HTR-8/SVneo (cell line): ENCODE measurements at regions not wholly inside any gene's neighbourhood (a gene's known extent, or its start where the extent isn't known, plus 50 kb on each side); places are given as distances from the start of the nearest gene placed in this dataset.
A peak's percentile ranks its signal among the peaks of the same experiment; 100 is the strongest.

Experiments
- DNase-seq: peaks from one replicate; pipeline ENCODE4 v3.0.0; 2011; ENCODE audit warnings: low spot score, mixed read lengths; ENCODE audit not compliant: insufficient read length
- FAIRE-seq: peaks from 2 replicates; lab custom pipeline; 2011; peaks lifted over from hg19 to GRCh38; lab: Jason Lieb, UNC

GRCh38 chr6:6704103-6705060, 115.9 kb downstream of the LY86 start:
- FAIRE-seq = no peak
- DNase-seq = no peak

GRCh38 chr6:6705061-6705425, 116.5 kb downstream of the LY86 start:
- FAIRE-seq (no peak), DNase-seq (no peak)

DNA sequence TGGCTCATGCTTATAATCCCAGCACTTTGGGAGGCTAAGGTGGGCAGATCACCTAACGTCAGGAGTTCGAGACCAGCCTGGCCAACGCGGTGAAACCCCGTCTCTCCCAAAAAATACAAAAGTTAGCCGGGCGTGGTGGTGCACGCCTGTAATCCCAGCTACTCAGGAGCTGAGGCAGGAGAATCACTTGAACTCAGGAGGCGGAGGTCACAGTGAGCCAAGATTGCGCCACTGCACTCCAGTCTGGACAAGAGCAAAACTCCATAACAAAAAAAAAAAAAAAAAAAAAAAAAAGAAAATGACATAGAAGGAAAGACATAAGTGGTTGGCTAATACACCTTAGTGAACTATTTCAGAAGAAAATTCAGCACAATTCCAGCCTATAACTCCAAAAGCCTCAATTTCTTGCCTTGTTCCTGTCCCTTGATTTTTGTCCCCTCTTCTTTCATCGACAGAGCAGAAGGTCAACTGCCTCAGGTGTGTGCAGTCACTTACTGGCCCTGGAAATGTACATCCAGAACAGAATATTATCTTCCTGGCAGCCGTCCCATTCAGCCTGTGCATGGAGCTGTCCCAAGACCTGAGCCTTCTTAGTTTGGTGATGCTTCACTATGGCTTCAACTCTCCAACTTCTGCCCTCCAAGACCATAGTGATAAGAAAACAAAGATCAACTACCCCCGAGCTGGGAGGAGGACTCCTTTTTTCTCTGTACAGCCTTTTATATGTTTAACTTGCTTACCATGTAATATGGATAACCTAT, 117.6 kb downstream of the LY86 start:
- FAIRE-seq = no peak
- DNase-seq = no peak

- DNase-seq = no peak
- FAIRE-seq = no peak
Observed at GRCh38 chr6:6707143-6707542, 118.6 kb downstream of the LY86 start.

- DNase-seq (no peak), FAIRE-seq (no peak)
Observed at GRCh38 chr6:6709106-6709505, 120.6 kb downstream of the LY86 start.

DNA sequence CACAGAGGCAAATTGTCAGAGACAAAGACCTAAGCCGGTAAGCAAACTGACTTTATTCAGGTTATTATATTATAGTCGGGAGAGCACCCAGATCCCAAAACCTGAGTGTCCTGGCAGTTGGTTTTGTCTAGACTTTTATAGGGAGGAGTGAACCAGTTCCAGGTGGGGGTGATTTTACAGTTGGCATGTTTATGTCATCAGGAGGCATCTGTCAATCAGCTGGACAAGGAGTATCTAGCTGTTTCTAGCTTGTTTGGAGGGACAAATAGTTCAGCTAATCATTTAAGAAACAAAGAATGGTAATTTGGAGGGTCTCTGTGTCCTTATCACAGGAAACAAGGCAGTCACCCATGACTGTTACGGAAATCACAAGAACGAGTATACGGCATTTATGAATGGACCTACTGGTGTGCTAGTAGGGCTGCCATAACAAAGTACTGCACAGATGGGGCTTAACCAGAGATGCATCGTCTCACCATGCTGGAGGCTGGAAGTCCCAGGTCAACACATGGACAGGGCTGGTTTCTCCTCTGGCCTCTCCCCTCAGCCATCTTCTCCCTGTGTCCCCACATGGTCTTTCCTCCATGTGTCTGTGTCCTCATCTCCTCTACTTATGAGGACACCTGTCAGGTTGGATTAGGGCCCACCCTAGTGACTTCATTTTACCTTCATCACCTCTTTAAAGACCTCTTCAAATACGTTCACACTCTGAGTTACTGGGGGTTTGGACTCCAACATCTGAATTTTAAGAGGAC, 122.7 kb downstream of the LY86 start:
- FAIRE-seq = no peak
- DNase-seq = no peak

- FAIRE-seq (peak; percentile 73), DNase-seq (no peak)
Observed at GRCh38 chr6:6711832-6712448, 123.4 kb downstream of the LY86 start.

DNA sequence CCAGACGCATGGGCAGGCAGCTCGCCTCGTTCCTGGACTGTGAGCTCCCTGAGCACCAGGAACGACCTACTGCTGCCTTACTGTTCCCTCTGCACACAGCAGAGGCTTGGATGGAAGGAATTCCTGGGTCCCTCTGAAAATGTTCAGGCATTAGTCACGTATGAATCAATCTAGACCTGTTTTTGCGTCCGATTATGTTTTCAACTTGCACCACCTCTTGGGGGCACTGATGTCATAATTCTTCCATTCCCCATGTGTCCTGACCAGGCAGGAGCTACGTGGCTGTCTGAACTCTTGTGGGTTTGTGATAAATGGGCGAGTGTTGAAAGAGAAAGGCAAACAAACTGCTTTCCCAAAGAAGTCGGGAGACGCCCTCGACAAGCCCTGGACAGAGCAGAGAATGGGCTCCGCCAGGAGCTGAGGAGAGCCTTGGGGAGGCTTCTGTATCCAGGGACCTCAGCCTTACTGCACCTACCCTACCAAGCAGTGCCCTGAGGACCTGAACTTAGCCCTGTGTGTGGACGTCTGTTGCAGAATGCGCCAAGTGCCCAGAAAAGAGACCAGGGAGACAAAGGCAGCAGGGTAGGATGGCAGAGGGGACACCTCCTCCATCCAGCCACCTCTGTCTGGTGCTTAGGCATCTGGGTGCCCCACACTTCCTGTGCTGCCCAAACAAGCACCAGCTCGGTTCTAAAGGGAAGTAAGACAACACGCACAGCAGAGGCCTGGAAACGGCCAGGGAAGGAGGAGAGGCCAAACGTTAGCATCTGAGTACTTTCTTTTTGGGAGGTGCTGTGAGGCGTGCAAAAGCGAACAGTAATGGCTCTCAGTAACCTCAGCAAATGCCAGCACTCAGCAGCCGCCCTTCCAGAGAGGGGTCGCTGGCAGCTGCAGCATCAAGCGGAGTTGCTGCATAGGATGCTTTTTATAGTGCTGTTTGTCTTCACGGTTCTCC, 124.2 kb downstream of the LY86 start:
- DNase-seq (peak; percentile 76), FAIRE-seq (peak; percentile 76)

DNA sequence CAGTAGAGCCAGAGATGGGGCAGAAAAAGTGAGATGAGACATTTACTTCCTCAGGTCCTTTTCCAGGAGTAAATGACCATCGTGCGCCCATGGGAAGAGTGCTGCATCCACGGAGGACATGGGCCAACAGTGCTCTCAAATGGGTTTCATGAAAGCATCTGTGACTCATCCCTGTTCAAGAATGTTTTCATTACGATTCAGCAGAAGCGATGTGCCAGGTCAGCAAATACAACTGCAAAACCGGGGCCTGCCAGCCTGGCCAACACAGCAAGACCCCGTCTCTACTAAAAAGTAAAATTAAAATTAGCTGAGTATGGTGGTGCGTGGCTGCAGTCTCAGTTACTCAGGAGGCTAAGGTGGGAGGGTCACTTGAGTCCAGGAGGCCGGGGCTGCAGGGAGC, 125.1 kb downstream of the LY86 start:
- DNase-seq (no peak), FAIRE-seq (no peak)

GRCh38 chr6:6714118-6714897, 125.8 kb downstream of the LY86 start:
- FAIRE-seq = no peak
- DNase-seq = no peak

DNA sequence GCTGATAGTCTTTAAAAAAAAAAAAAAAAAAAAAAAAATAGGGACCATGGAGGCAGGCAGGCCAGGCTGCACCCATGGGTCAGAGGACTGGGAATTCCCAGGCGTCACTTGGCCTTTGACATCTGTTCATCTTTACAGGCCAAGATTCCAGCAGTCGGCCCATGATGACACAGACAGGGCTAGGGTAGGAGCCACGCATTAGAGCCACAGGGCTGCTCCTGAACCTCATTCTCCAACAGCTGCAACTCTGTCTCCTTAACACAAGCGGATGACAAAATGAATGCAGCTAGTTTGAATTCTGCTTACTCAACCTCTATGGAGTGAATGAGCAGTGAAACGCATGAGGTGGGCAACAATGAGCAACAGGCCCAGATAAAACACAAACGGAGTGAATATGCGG, 126.4 kb downstream of the LY86 start:
- FAIRE-seq = no peak
- no peak for DNase-seq

DNA sequence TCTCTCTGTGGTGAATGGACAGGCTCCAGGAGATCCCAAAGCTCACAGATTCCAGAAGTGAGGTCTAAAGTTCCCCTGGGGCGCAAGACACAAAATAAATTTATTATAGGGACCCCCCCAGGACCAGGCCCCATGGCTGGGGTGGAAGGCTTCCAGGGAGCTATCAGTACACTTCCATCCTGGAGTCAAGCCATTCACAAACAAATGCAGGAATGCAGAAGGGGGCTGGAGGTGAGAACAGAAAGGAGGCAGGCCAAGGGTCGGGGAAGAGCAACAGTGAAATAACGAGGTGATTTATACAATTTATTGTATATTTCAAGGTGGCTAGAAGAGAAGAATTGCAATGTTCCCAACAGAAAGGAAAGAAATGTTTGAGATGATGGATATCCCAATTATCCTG, 126.9 kb downstream of the LY86 start:
- FAIRE-seq (no peak), DNase-seq (no peak)

- no peak for DNase-seq
- FAIRE-seq = no peak
Observed at GRCh38 chr6:6716998-6717763, 128.7 kb downstream of the LY86 start.

DNA sequence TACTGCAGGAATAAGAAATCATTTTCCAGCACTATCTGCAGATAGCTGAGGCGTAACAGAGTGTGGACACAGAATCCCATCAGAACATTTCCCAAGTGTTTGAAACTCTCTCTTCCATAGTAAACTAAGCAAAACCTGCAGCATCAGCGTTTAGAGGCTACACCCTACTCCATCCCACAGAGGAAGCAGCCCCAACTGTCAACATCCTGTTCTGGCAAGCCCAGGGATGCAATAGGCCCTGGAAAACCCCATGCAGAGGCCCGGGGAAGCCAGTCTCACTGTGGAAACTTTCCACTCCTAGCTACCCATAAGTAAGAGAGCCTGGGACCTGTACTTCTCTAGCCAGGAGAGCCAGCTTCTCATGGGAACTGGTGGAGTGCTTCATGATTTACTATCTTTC, 129.4 kb downstream of the LY86 start:
- no peak for DNase-seq
- FAIRE-seq = no peak

DNA sequence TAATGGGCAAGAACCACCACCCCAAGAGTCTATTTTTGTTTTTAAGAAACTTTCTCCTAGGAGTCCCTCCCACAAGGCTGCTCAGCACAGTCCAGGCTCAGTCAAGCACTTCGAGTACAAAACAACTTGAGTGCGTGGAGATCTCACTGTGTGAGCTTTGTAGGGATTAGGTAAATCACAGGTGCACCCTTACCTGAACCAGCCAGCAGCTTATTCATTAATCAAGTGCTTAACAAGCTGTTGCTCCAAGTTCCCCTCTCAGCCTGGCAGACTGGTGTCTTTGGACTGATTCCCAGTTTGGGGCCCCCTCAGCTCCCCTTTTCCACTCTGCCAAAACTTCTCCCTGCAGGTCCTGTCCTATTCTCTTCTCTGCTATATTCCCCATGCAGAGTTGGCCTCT, 133.1 kb downstream of the LY86 start:
- no peak for DNase-seq
- FAIRE-seq = no peak

- DNase-seq (no peak), FAIRE-seq (no peak)
Observed at GRCh38 chr6:6722195-6722594, 133.7 kb downstream of the LY86 start.

- DNase-seq (no peak), FAIRE-seq (no peak)
Observed at GRCh38 chr6:6723361-6723760, 134.8 kb downstream of the LY86 start.
